ENCODE measurements at regions not wholly inside any gene's neighbourhood (a gene's known extent, or its start where the extent isn't known, plus 50 kb on each side); places are given as distances from the start of the nearest gene placed in this dataset.
"Not testable (repeated sequence)": the region's sequence is repeated elsewhere in the genome, so short reads cannot be mapped to it uniquely, and the experiment has no call there.

GRCh38 chr2:199191461-199191860, 266.3 kb downstream of the SATB2 start:
- Histone ChIP-seq H3K9me3 (ENCODE audit: insufficient read depth, low read depth) (no peaks in the 10 kb centered on the region), H2AFZ (no peak overlapping the region), H4K20me1 (ENCODE audit: insufficient read depth) (no peaks in the 10 kb centered on the region), H3K4me3 (no peak overlapping the region), H3K4me2 (no peak overlapping the region), H3F3A (ENCODE audit: insufficient read depth, low read depth) (no peaks in the 10 kb centered on the region), H3K79me2 (ENCODE audit: low read depth) (no peaks in the 10 kb centered on the region), H3K9me2 (ENCODE audit: insufficient read depth) (0 out of 2 replicates have a peak, but pooled peaks cover 5% of the 10 kb centered on the region), H3K27ac (no peak overlapping the region), H3K4me1 (replicated peaks; ENCODE audit: insufficient read depth) (no peaks in the 10 kb centered on the region), H3K36me3 (ENCODE audit: low read depth) (no peaks in the 10 kb centered on the region), H3K27me3 (ENCODE audit: insufficient read depth, low read depth) (no peaks in the 10 kb centered on the region)
- intact Hi-C loops (cut with micrococcal nuclease; ENCODE audit: unreplicated experiment), result no loop called here
- CTCF ChIA-PET, result no interaction called here
- TF ChIP-seq CTCF (conservative IDR thresholded peaks at IDR 0.05), result no peak
- TF ChIP-seq EZH2 (IDR thresholded peaks at IDR 0.05; ENCODE audit: low read depth), result no peak
- no TSS peak for BruUV-seq (replicated peaks)
- no peak for DNase-seq
- POLR2A ChIA-PET (ENCODE audit: unreplicated experiment), result no interaction called here

DNA sequence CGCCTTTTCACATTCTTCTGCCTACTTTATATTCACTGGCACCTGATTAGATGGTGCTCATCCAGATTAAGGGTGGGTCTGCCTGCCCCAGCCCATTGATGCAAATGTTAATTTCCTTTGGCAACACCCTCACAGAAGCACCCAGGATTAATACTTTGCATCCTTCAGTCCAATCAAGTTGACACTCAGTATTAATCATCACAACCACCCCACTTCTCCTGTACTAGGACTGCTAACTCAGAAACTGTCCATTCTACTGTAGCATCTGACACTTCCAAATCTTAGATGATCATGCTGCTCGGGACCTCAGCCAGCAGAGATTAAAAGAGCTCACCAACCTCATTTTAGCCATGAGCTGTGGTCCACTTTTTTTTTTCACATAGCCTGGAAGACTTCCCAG, 268.5 kb downstream of the SATB2 start:
- no peaks in the 10 kb centered on the region for H3K9me3 ChIP-seq (ENCODE audit: insufficient read depth, low read depth)
- TF ChIP-seq CTCF (conservative IDR thresholded peaks at IDR 0.05) (no peak), EZH2 (IDR thresholded peaks at IDR 0.05; ENCODE audit: low read depth) (no peak)
- DNase-seq, result no peak
- no peak overlapping the region for H3K4me3 ChIP-seq
- no peaks in the 10 kb centered on the region for H3K9me2 ChIP-seq (ENCODE audit: insufficient read depth)
- ChIA-PET POLR2A (ENCODE audit: unreplicated experiment) (no interaction called here), CTCF (no interaction called here)
- no peaks in the 10 kb centered on the region for H4K20me1 ChIP-seq (ENCODE audit: insufficient read depth)
- no peak overlapping the region for H2AFZ ChIP-seq
- no peaks in the 10 kb centered on the region for H3F3A ChIP-seq (ENCODE audit: insufficient read depth, low read depth)
- no peaks in the 10 kb centered on the region for H3K4me1 ChIP-seq (replicated peaks; ENCODE audit: insufficient read depth)
- intact Hi-C loops (cut with micrococcal nuclease; ENCODE audit: unreplicated experiment), result no loop called here
- no peaks in the 10 kb centered on the region for H3K27me3 ChIP-seq (ENCODE audit: insufficient read depth, low read depth)
- no peaks in the 10 kb centered on the region for H3K79me2 ChIP-seq (ENCODE audit: low read depth)
- H3K36me3 ChIP-seq (ENCODE audit: low read depth), result no peaks in the 10 kb centered on the region
- no peak overlapping the region for H3K27ac ChIP-seq
- no TSS peak for BruUV-seq (replicated peaks)
- H3K4me2 ChIP-seq, result no peak overlapping the region

DNA sequence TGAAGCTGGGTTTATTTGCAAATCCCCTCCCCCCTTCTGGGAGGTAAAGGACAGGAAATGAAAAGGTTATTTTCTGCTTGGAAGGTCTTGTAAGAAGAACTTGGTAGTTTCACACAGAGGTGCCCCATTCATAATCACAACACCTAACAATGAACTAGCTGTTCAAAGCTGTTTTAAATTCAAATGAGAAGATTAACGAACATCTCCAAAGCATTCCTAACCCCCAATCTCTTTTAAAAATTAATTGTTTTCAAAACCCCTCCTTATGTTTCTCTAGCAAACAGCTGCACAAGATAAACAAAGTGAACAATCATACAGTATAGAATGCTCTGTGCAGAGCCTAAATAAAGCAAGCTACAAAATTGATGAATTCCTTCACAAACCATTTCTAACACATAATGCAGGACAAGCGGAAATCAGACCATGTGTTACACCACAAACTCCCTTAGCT, 271.4 kb downstream of the SATB2 start:
- intact Hi-C loops (cut with micrococcal nuclease; ENCODE audit: unreplicated experiment), result loop anchor here (1.0 kb wide), 1 partner anchor 18 kb away; no protein-coding TSS in a partner anchor
- CTCF ChIA-PET, result no interaction called here
- Histone ChIP-seq H2AFZ (no peak overlapping the region), H3K4me2 (no peak overlapping the region), H3K36me3 (ENCODE audit: low read depth) (no peaks in the 10 kb centered on the region), H4K20me1 (ENCODE audit: insufficient read depth) (no peaks in the 10 kb centered on the region), H3K27ac (no peak overlapping the region), H3K9me3 (ENCODE audit: insufficient read depth, low read depth) (no peaks in the 10 kb centered on the region), H3F3A (ENCODE audit: insufficient read depth, low read depth) (no peaks in the 10 kb centered on the region), H3K4me1 (replicated peaks; ENCODE audit: insufficient read depth) (no peaks in the 10 kb centered on the region), H3K27me3 (ENCODE audit: insufficient read depth, low read depth) (no peaks in the 10 kb centered on the region), H3K79me2 (ENCODE audit: low read depth) (no peaks in the 10 kb centered on the region), H3K4me3 (no peak overlapping the region), H3K9me2 (ENCODE audit: insufficient read depth) (no peaks in the 10 kb centered on the region)
- no peak for TF ChIP-seq EZH2 (IDR thresholded peaks at IDR 0.05; ENCODE audit: low read depth)
- no peak for TF ChIP-seq CTCF (conservative IDR thresholded peaks at IDR 0.05)
- POLR2A ChIA-PET (ENCODE audit: unreplicated experiment), result no interaction called here
- DNase-seq, result no peak
- BruUV-seq (replicated peaks), result no TSS peak

GRCh38 chr2:199185174-199185573, 272.6 kb downstream of the SATB2 start:
- POLR2A ChIA-PET (ENCODE audit: unreplicated experiment); H3K27ac ChIP-seq; H4K20me1 ChIP-seq (ENCODE audit: insufficient read depth); H3K4me1 ChIP-seq (replicated peaks; ENCODE audit: insufficient read depth); H3K4me3 ChIP-seq; intact Hi-C loops (cut with micrococcal nuclease; ENCODE audit: unreplicated experiment); DNase-seq; H3K9me2 ChIP-seq (ENCODE audit: insufficient read depth); H3K36me3 ChIP-seq (ENCODE audit: low read depth); H3K4me2 ChIP-seq; CTCF ChIA-PET; H3K9me3 ChIP-seq (ENCODE audit: insufficient read depth, low read depth); H2AFZ ChIP-seq; H3F3A ChIP-seq (ENCODE audit: insufficient read depth, low read depth); H3K79me2 ChIP-seq (ENCODE audit: low read depth); H3K27me3 ChIP-seq (ENCODE audit: insufficient read depth, low read depth); BruUV-seq (replicated peaks): not testable (repeated sequence)

All from PC-9 (cell line).